Adrenal gland (tissue), 5 donors: ENCODE measurements at regions not wholly inside any gene's neighbourhood (a gene's known extent, or its start where the extent isn't known, plus 50 kb on each side); places are given as distances from the start of the nearest gene placed in this dataset.

Source experiments
- POLR2A ChIP-seq, 2 donors: fragments of 450-650 bp; IDR thresholded peaks; one replicate each; pipeline ENCODE4 v1.6.1; 2017; ENCODE audit warnings: antibody characterized with exemption in 2 of 2, mild to moderate bottlenecking in 2 of 2, moderate library complexity in 1 of 2
- TF ChIP-seq, protein P1 (sequence below), 6 experiments: fragments of 450-650 bp in 4 of 6; fragments of 200-600 bp in 2 of 6; sonication (generic) in 1 of 6; IDR thresholded peaks; 1 replicate in 5 of 6; 2 replicates in 1 of 6; pipeline versions ENCODE4 v1.5.1 to v1.8.0; 2016 to 2021; ENCODE audit warnings: antibody characterized with exemption in 6 of 6, mild to moderate bottlenecking in 2 of 6, moderate library complexity in 1 of 6
- donor health status: DM: no; HTN: no; CAD: no.

DNA sequence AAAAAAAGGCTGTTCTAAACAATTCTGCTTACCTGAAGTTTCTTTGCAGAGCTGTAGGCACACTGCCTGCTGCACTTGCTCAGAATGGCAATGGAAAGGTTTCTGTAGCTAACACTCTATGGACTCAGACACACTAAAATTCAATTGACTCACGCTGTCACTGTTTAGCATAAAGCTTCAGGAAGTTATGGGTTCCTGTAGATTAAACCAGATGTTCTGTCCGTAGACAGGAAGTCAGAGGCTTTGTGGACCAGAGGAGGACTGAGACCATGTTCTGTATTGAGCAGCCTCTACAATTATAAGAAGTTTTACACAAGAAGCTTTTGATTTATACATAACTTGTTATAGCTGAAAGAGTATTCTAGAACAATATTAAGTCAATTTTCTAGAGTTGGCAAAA is 70.4 kb downstream of the GLYATL1 start:
- TF ChIP-seq, protein P1, sequence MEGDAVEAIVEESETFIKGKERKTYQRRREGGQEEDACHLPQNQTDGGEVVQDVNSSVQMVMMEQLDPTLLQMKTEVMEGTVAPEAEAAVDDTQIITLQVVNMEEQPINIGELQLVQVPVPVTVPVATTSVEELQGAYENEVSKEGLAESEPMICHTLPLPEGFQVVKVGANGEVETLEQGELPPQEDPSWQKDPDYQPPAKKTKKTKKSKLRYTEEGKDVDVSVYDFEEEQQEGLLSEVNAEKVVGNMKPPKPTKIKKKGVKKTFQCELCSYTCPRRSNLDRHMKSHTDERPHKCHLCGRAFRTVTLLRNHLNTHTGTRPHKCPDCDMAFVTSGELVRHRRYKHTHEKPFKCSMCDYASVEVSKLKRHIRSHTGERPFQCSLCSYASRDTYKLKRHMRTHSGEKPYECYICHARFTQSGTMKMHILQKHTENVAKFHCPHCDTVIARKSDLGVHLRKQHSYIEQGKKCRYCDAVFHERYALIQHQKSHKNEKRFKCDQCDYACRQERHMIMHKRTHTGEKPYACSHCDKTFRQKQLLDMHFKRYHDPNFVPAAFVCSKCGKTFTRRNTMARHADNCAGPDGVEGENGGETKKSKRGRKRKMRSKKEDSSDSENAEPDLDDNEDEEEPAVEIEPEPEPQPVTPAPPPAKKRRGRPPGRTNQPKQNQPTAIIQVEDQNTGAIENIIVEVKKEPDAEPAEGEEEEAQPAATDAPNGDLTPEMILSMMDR (IDR thresholded peaks at IDR 0.05), result no peak
- TF ChIP-seq POLR2A (IDR thresholded peaks at IDR 0.05), result no peak
